NCI-H345 treated with DMSO at 0.1 percent for 48 hours (cell line): ENCODE measurements at regions not wholly inside any gene's neighbourhood (a gene's known extent, or its start where the extent isn't known, plus 50 kb on each side); places are given as distances from the start of the nearest gene placed in this dataset.
A peak's percentile ranks its signal among the peaks of the same experiment; 100 is the strongest.

Experiments used
- DNase-seq: peaks from one replicate; lab custom pipeline; 2025; ENCODE audit not compliant: unreplicated experiment; lab: John Stamatoyannopoulos, UW

DNA sequence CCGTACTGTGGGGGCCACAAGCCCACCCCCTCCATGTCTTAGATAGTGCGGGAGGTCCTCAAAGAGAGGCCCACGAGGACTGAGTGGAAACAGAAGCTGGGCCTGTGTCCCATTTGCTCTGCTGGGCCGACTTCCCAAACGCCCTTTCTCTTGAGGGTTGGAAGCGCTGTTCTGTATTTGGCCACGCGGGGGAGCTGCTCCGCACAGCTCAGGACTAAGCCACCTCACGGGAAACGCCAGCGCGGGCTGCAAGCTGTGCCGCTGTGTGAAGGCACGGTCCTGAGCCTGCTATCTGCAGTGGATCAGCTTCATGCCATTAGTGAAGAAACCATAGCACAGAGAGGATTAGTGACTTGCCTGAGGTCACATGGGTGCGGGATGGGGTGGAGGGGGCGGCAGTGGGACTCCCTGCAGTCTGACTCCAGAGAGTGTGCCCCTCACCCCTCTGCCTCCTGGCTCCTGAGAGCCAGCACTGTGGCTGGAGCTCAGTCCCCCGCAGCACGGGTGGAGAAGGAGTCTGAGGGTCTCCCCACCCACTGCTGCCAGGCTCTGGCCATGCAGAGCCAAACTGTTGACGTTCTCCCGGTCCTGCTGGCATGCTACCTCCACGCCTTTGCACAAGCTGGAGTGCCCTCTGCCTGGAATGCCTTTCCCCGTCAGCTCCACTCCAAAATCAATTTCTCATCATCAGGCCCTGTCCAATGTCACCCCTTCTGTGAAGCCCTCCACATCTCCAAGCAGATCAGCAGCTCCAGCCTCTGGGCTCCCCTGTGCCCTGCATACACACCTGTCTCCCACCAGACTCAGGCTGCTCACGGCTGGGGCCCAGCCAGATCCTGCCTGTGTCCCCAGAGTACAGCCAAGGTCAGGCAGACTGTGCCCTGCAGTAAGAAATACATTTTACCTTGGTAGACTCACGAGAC, 51.5 kb upstream of the LRRC32 start:
- DNase-seq = peak; percentile 46

DNA sequence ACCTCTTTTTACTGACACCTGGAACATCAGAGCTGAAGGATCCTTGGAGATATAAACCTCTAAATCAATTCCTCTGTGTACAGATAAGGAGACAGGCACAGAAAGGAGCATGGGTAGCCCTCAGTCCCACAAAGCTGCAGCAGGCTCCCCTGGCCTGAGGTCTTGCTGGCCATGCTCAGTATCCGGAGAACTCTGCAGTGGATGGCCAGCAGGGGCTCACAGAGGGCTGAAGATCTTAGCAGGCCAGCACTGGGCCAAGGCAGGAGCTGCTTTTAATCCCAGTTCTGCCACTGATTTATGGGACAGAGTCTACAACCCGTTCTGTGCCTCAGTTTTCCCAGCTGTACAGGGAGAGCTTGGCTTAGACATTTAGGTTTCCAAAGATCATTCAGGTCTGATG, 52.6 kb upstream of the LRRC32 start:
- no peak for DNase-seq

DNA sequence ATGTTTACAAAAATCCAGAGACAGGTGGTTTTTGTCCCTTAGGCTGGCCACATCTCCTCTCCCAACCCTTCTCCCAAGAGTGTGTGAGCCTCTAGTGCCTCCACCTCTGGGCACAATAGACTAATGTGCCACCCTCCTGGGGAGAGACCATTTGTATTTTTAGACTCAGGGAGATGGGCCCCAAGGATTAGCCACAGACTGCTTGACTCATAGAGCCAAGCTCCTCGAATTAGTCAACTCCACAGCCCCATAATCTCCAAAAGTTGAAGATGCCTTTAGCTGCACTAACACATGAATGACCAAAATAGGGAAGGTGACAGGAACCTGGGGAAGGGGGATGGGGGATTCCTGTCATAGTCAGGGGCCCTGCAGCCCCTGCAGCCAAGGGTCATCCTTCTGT, 53.0 kb upstream of the LRRC32 start:
- no peak for DNase-seq

DNA sequence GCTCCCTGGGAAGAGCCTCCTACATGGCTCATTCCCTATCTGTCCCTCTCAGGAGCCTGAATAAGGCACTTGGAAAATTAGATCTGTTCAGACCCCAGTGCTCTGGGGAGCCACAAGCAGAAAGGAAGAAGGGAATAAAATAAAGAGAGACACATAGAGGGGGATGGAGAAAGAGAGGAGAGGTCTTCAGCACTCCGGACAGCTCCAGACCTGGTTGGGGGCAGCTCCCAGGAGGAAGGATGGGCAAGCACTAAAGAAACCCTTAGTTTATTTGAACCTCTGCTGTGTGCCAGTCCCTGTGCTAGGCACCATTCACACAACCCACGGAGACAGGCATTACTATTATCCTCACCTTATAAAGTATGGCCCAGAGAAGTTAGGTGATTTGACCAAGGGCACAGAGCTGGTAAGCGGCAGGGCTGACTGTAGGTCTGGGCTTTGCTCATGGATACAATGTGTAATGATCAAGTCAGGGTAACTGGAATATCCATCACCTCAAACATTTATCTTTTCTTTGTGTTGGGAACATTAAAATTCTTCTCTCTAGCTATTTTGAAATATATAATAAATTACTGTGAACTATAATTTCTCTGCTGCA, 53.7 kb upstream of the LRRC32 start:
- no peak for DNase-seq

GRCh38 chr11:76728227-76728626, 54.9 kb upstream of the TSKU start:
- no peak for DNase-seq

DNA sequence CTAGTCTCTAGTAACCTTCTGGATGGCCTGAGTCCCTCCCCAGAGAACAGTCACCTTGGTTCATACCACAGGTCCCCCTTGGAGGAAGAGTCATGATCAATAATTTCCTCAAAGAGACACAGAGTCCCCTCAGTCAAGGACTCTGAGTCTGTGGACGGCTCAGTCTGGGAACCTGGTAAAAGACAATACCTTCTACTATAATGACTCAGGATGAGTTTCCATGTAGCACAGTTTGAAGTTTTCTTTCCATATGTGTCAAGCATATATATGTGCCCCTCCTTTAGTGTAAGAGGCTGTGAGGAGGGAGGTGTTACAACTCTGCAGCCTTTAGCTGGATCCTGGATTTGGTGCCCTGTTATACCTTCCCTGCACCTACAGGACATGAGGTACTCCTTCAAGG, 54.4 kb upstream of the TSKU start:
- DNase-seq = no peak

DNA sequence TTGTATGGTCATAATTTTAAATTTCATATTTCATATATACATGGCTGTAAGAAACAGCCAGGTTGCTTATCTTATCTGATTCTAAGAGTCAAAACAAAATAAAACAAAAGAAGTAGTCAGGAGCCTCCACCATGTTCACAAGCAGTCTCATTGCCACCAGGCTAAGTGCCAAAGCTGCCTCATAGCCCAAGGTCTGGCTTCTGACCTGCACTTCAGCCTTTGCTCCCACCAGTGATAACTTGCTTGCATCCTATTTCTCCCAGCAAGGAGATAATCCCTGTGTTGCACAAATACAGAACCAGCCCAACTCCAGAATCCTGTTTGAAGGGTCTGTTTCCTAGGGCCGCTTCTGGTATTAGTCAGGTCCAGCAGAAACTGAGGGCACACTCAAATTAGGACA, 53.9 kb upstream of the TSKU start:
- DNase-seq = no peak

DNA sequence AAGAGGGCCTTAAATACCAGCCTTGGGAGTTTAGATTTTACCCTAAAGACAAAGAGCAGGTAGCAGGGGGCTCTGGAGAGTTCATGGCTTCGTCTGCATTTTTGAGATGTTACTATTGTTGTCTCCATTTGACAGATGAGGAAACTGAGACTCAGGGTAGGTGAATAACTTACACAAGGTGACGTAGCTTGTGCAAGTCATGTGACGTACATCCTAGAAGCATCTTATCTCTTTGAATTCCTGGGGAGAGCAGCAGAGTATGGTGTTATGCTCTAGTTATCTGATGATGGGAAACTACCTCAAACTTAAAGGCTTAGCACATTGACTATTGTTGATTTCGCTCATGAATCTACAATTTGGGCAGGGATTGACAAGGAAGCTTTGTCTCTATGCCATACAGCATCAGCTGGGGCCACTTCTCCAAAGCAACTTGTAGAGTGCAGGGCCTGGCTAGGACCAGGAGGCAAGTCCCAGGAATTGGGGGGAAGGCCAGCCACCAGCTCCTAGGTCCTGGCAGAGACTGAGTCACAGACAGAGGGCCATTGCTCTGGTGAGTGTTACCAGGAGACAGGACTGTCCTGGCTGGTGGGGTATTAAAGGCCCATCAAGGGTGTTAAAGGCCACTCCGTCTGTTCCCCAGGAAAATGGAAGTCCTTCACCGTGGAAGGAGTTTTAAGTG, 52.1 kb upstream of the TSKU start:
- no peak for DNase-seq

DNA sequence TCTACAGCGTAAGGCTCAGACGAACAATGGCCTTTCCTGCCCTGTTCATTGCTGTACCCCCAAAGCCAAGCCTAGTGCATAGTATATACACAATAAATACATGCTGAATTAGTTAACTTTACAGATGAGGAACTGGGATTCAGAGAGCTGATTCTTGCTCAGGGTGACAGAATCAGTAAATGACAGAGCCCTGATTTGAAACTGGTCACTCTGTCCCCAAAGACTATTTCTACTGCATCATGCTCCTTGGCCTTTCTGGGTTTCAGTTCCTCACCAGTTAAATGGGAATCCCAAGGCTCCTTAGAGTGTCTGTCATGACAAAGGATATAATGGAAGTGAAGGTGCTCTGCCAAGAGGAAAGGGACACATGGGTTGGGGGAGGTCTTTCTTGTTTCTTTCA, 50.5 kb upstream of the TSKU start:
- DNase-seq = no peak
